Spleen (tissue), 7 donors: ENCODE measurements at regions not wholly inside any gene's neighbourhood (a gene's known extent, or its start where the extent isn't known, plus 50 kb on each side); places are given as distances from the start of the nearest gene placed in this dataset.

Experiments
- CTCF ChIP-seq, 11 experiments: fragments of 200-600 bp in 7 of 11; fragments of 450-650 bp in 4 of 11; sonication (generic) in 4 of 11; IDR thresholded peaks in 8 of 11; conservative IDR thresholded peaks in 3 of 11; 1 replicate in 7 of 11; 2 replicates in 4 of 11; pipeline versions ENCODE4 v1.4.0 to v1.8.0; 2016 to 2021; ENCODE audit warnings: antibody characterized with exemption in 11 of 11, inconsistent platforms in 4 of 11, mild to moderate bottlenecking in 1 of 11
- POLR2A ChIP-seq, 3 donors: fragments of 450-650 bp; IDR thresholded peaks; one replicate each; pipeline ENCODE4 v1.5.1; 2017; ENCODE audit warnings: antibody characterized with exemption in 3 of 3, mild to moderate bottlenecking in 1 of 3
- POLR2AphosphoS5 ChIP-seq, 3 donors: sonication (generic); formaldehyde crosslinking; IDR thresholded peaks; one replicate each; pipeline ENCODE4 v1.5.1; 2017; ENCODE audit warnings: antibody characterized with exemption in 3 of 3
- donor health status: DM: no; HTN: no; CAD: no; lungs with moderate emphysema.
- donor health status: DM: no; HTN: no; CAD: no.
- donor health status: DM: no; HTN: no; CAD: no.

- TF ChIP-seq CTCF (IDR thresholded peaks at IDR 0.05 in 8 of 11, conservative IDR thresholded peaks at IDR 0.05 in 3 of 11) (no peak), POLR2AphosphoS5 (IDR thresholded peaks at IDR 0.05) (no peak), POLR2A (IDR thresholded peaks at IDR 0.05) (no peak)
Measured at GRCh38 chrX:67939270-67939669, 395.4 kb downstream of the AR start.
